Thyroid gland (tissue), 4 donors: ENCODE measurements at regions not wholly inside any gene's neighbourhood (a gene's known extent, or its start where the extent isn't known, plus 50 kb on each side); places are given as distances from the start of the nearest gene placed in this dataset.
"Not testable (repeated sequence)": the region's sequence is repeated elsewhere in the genome, so short reads cannot be mapped to it uniquely, and the experiment has no call there.

Experiments used
- CTCF ChIP-seq, 6 experiments: fragments of 200-600 bp in 3 of 6; fragments of 450-650 bp in 3 of 6; sonication (generic) in 3 of 6; IDR thresholded peaks; one replicate each; pipeline ENCODE4 v1.5.1; 2016 to 2019; ENCODE audit warnings: antibody characterized with exemption in 6 of 6, mild to moderate bottlenecking in 2 of 6, inconsistent platforms in 1 of 6, moderate library complexity in 1 of 6
- POLR2A ChIP-seq, 2 donors: fragments of 450-650 bp; IDR thresholded peaks; one replicate each; pipeline ENCODE4 v1.6.1; 2017; ENCODE audit warnings: antibody characterized with exemption in 2 of 2, mild to moderate bottlenecking in 2 of 2, moderate library complexity in 1 of 2

GRCh38 chr15:62418496-62418895 is 253.4 kb upstream of the C2CD4B start:
- TF ChIP-seq CTCF, POLR2A (IDR thresholded peaks at IDR 0.05): not testable (repeated sequence)
